Sigmoid colon (tissue), 6 donors: ENCODE measurements at regions not wholly inside any gene's neighbourhood (a gene's known extent, or its start where the extent isn't known, plus 50 kb on each side); places are given as distances from the start of the nearest gene placed in this dataset.

Source experiments
- DNase-seq: peaks from one replicate; pipeline ENCODE4 v3.0.0-alpha.2; 2019
- H3K27ac ChIP-seq, 4 donors: fragments of 200-600 bp; sonication (generic); one replicate each; pipeline ENCODE4 v1.5.1; 2016 to 2019; ENCODE audit warnings: mild to moderate bottlenecking in 1 of 4
- H3K27me3 ChIP-seq, 3 donors: fragments of 200-600 bp; sonication (generic); one replicate each; pipeline ENCODE4 v1.5.1; 2019; ENCODE audit warnings: mild to moderate bottlenecking in 1 of 3
- H3K36me3 ChIP-seq, 4 donors: fragments of 200-600 bp; sonication (generic); one replicate each; pipeline ENCODE4 v1.5.1; 2016 to 2019
- H3K4me1 ChIP-seq, 4 donors: fragments of 200-600 bp; sonication (generic); one replicate each; pipeline ENCODE4 v1.5.1; 2017 to 2019
- H3K4me3 ChIP-seq, 4 donors: fragments of 200-600 bp; sonication (generic); one replicate each; pipeline ENCODE4 v1.5.1; 2017 to 2019; ENCODE audit warnings: mild to moderate bottlenecking in 2 of 4, moderate library complexity in 1 of 4
- H3K9me3 ChIP-seq, 4 donors: fragments of 200-600 bp in 3 of 4; sonication (generic) in 3 of 4; one replicate each; pipeline versions ENCODE4 v1.5.1 to v1.6.1; 2013 to 2019
- EP300 ChIP-seq, 4 donors: sonication (generic); formaldehyde crosslinking; IDR thresholded peaks; one replicate each; pipeline ENCODE4 v1.6.1; 2017; ENCODE audit warnings: antibody characterized with exemption in 4 of 4
- POLR2A ChIP-seq, 2 donors: fragments of 450-650 bp; IDR thresholded peaks; one replicate each; pipeline ENCODE4 v1.6.1; 2016; ENCODE audit warnings: antibody characterized with exemption in 2 of 2, mild to moderate bottlenecking in 2 of 2, moderate library complexity in 2 of 2
- POLR2AphosphoS5 ChIP-seq, 4 donors: sonication (generic); formaldehyde crosslinking; IDR thresholded peaks; one replicate each; pipeline ENCODE4 v1.6.1; 2017; ENCODE audit warnings: antibody characterized with exemption in 4 of 4
- WGBS, 2 donors: extraction: QIAGEN DNeasy Blood & Tissue Kit; methylation state at CpG; one replicate each; pipeline ENCODE4 v1.1.7; 2013; 5-methylcytosine and 5-hydroxymethylcytosine counted together
- intact Hi-C: fragments of 100-400 bp; cut with DNase I; formaldehyde crosslinking; loops from one replicate; pipeline ENCODE4 v1.15.1; 2023
- TF ChIP-seq, protein P1 (sequence below), 4 experiments: fragments of 450-650 bp in 3 of 4; fragments of 200-600 bp in 1 of 4; IDR thresholded peaks; one replicate each; pipeline ENCODE4 v1.5.1; 2016 to 2019; ENCODE audit warnings: antibody characterized with exemption in 4 of 4, mild to moderate bottlenecking in 3 of 4, moderate library complexity in 2 of 4
- donor health status: healthy with polysubstance abuse.
- donor health status: healthy.

DNA sequence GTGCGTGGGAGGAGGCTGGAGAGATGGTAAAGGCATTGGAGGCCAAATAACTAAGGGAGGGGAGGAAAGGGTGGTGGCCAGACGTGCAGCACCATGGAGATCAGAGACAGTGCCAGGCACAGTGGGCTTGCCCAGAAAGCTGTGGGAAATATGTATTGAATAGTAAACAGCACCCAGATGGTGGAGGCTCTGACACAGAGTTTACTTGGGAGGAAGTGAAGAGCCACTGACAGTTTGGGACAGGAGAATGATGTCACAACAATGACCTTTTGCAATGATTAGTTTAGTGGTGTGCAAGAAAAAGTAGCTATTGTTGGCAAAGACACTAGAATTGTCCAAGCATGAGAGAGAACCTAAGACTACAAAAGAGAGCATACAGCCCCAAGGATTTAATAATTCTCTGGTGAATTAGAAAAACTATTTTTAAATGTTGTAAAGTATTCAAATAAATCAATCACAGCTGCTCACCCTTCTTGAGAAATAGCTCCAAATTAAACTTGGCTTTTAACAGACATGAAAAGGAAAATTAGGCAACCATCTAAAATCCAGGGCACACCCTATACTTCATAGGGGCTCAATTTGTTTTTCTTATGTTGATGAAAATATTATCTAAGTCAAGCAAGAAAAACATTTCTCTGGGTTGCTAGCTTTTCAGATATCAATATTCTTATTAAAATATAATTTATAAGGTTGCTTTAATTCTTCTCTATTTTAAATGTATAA, 458.7 kb upstream of the HNRNPA3 start:
- Histone ChIP-seq H3K36me3 (no peaks in the 10 kb centered on the region), H3K4me3 (no peak overlapping the region), H3K27me3 (no peaks in the 10 kb centered on the region), H3K4me1 (peaks cover 0 to 6% (median 2%) of the 10 kb centered on the region in 4 donors), H3K27ac (no peak overlapping the region), H3K9me3 (no peaks in the 10 kb centered on the region)
- intact Hi-C loops = no loop called here
- DNase-seq = no peak
- 73 to 77% methylated on average over 2 of the region's 2 CpGs for WGBS, 2 donors
- TF ChIP-seq, protein P1, sequence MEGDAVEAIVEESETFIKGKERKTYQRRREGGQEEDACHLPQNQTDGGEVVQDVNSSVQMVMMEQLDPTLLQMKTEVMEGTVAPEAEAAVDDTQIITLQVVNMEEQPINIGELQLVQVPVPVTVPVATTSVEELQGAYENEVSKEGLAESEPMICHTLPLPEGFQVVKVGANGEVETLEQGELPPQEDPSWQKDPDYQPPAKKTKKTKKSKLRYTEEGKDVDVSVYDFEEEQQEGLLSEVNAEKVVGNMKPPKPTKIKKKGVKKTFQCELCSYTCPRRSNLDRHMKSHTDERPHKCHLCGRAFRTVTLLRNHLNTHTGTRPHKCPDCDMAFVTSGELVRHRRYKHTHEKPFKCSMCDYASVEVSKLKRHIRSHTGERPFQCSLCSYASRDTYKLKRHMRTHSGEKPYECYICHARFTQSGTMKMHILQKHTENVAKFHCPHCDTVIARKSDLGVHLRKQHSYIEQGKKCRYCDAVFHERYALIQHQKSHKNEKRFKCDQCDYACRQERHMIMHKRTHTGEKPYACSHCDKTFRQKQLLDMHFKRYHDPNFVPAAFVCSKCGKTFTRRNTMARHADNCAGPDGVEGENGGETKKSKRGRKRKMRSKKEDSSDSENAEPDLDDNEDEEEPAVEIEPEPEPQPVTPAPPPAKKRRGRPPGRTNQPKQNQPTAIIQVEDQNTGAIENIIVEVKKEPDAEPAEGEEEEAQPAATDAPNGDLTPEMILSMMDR (IDR thresholded peaks at IDR 0.05) = no peak
- TF ChIP-seq POLR2A (IDR thresholded peaks at IDR 0.05) = no peak
- TF ChIP-seq POLR2AphosphoS5 (IDR thresholded peaks at IDR 0.05) = no peak
- TF ChIP-seq EP300 (IDR thresholded peaks at IDR 0.05) = no peak

DNA sequence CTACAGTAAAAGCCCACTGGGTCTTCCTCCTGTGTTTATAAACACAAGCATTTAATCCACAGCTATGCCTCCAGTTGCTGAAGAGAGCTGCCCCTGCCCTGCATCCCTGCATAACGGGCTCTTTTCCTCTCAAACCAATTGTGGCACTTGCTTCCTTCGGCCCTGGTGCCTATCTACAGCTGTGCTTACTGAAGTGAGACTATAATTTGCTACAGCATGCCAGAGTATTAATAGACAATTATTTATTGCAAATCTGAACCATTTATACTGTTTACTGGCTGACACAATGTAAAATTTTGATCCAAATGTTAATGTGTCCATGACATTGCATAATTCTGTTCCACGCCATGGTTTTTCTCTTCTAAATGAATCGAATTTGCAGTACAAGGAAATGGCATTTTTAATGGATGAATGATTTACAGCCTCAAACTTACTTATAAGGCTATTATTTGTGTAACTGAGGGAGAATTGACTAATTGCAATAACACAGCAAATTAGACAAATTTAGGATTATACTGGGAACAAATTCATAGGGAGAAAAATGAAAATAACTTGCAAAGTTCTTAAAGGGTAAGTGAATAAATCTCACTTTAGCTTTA, 457.0 kb upstream of the HNRNPA3 start:
- Histone ChIP-seq H3K27ac (no peak overlapping the region), H3K4me3 (no peak overlapping the region), H3K27me3 (no peaks in the 10 kb centered on the region), H3K4me1 (peaks cover 0 to 4% (median 0%) of the 10 kb centered on the region in 4 donors), H3K9me3 (no peaks in the 10 kb centered on the region), H3K36me3 (no peaks in the 10 kb centered on the region)
- TF ChIP-seq, protein P1 (IDR thresholded peaks at IDR 0.05) = no peak
- TF ChIP-seq EP300 (IDR thresholded peaks at IDR 0.05) (no peak), POLR2A (IDR thresholded peaks at IDR 0.05) (no peak), POLR2AphosphoS5 (IDR thresholded peaks at IDR 0.05) (no peak)
- WGBS, 2 donors = 84 to 89% methylated on average over 4 of the region's 4 CpGs
- intact Hi-C loops = no loop called here
- no peak for DNase-seq

DNA sequence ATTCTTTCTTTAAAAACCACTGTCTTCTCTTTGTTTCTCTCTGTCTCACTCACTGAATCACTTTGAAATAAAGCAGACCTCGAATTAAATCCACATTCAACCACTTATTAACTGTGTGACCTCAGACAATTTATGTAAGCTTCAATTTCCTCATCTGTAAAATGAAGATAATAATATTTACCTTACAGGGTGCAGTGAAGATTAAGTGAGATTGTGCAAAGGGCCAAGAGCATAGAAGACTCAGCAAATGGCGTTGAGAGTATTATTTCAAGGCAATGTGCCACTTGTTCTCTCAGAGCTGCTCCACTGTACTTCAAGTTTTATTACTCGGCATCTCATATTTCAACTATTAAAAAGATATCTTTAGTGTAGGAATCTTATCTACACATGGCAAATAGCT, 454.2 kb upstream of the HNRNPA3 start:
- Histone ChIP-seq H3K9me3 (no peaks in the 10 kb centered on the region), H3K27me3 (no peaks in the 10 kb centered on the region), H3K4me3 (no peak overlapping the region), H3K4me1 (peaks cover 0 to 13% (median 2%) of the 10 kb centered on the region in 4 donors), H3K36me3 (no peaks in the 10 kb centered on the region), H3K27ac (no peak overlapping the region)
- DNase-seq = no peak
- no peak for TF ChIP-seq POLR2A (IDR thresholded peaks at IDR 0.05)
- intact Hi-C loops = no loop called here
- 12 to 50% methylated on average over 3 of the region's 3 CpGs for WGBS, 2 donors

DNA sequence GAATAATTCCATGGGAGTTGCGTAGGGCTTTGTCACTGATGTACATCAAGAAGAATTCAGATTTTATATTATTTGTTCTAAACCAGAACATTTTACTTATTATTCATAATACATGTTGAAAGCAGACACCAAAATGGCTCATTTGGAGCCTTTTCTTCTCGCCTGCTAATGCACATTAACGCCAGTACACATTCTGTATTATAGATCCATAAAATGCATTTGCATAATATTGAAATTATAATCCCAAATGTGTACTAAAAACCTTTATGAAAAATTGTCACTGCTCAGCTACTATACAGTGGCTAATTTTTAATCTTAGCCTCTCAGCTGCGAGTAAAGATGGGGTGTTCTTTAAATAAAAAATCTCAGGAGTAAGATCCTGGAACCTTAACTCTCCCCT, 452.2 kb upstream of the HNRNPA3 start:
- TF ChIP-seq, protein P1 (IDR thresholded peaks at IDR 0.05) = no peak
- no peak for TF ChIP-seq POLR2A (IDR thresholded peaks at IDR 0.05)
- no peak for TF ChIP-seq POLR2AphosphoS5 (IDR thresholded peaks at IDR 0.05)
- no peak for TF ChIP-seq EP300 (IDR thresholded peaks at IDR 0.05)
- Histone ChIP-seq H3K27me3 (no peaks in the 10 kb centered on the region), H3K27ac (no peak overlapping the region), H3K4me3 (no peak overlapping the region), H3K4me1 (peaks cover 0 to 13% (median 0%) of the 10 kb centered on the region in 4 donors), H3K36me3 (no peaks in the 10 kb centered on the region), H3K9me3 (no peaks in the 10 kb centered on the region)
- 94 to 95% methylated on average over 4 of the region's 4 CpGs for WGBS, 2 donors
- intact Hi-C loops = no loop called here
- DNase-seq = no peak

DNA sequence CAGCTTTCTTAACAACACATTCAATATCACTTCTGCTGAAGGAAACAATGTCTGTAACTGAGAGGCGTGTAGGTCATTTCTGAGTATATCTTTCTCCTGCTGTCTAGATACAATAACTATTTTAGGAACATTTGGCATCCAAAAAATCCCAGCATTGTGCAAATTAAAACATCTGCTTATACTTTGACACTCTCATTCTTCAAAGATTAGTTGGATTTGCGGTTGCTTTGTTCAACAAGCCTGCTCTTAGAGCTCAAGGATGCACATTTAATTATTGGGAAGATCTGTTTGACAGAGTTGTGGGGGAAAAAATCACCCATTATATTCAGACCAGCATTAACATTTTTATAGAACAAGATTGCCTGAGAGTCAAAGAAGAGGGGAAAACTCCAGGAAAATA, 449.5 kb upstream of the HNRNPA3 start:
- no peak overlapping the region for H3K27ac ChIP-seq
- peaks cover 0 to 13% (median 0%) of the 10 kb centered on the region in 4 donors for H3K4me1 ChIP-seq
- no peaks in the 10 kb centered on the region for H3K9me3 ChIP-seq
- DNase-seq = no peak
- WGBS, 2 donors = 81 to 93% methylated on average over 2 of the region's 2 CpGs
- TF ChIP-seq, protein P1 (IDR thresholded peaks at IDR 0.05) = no peak
- TF ChIP-seq POLR2A (IDR thresholded peaks at IDR 0.05) (no peak), EP300 (IDR thresholded peaks at IDR 0.05) (no peak), POLR2AphosphoS5 (IDR thresholded peaks at IDR 0.05) (no peak)
- no peaks in the 10 kb centered on the region for H3K36me3 ChIP-seq
- H3K4me3 ChIP-seq = no peak overlapping the region
- no peaks in the 10 kb centered on the region for H3K27me3 ChIP-seq
- intact Hi-C loops = no loop called here
